Mesendoderm (in vitro differentiated cells): ENCODE measurements at regions not wholly inside any gene's neighbourhood (a gene's known extent, or its start where the extent isn't known, plus 50 kb on each side); places are given as distances from the start of the nearest gene placed in this dataset.
A peak's percentile ranks its signal among the peaks of the same experiment; 100 is the strongest.
"Not testable (repeated sequence)": the region's sequence is repeated elsewhere in the genome, so short reads cannot be mapped to it uniquely, and the experiment has no call there.

Experiments used
- DNase-seq: peaks from one replicate; pipeline ENCODE4 v3.0.0; 2013
- H2AK5ac ChIP-seq: 2 replicates; pipeline ENCODE4 v1.6.1; 2013; ENCODE audit warnings: low read length, inconsistent platforms
- H2BK120ac ChIP-seq: 2 replicates; pipeline ENCODE4 v1.6.1; 2013; ENCODE audit warnings: low read depth, mild to moderate bottlenecking, low read length, moderate library complexity, mixed read lengths
- H2BK15ac ChIP-seq: replicated peaks from 2 replicates; pipeline ENCODE4 v1.6.1; 2013; ENCODE audit warnings: low read depth, mild to moderate bottlenecking, moderate library complexity
- H2BK5ac ChIP-seq: 2 replicates; pipeline ENCODE4 v1.6.1; 2013; ENCODE audit warnings: low read length, inconsistent platforms
- H3K18ac ChIP-seq: 2 replicates; pipeline ENCODE4 v1.6.1; 2013; ENCODE audit warnings: mild to moderate bottlenecking, low read length, mixed read lengths
- H3K23ac ChIP-seq: one replicate; pipeline ENCODE4 v1.6.1; 2013; ENCODE audit warnings: low read length
- H3K27ac ChIP-seq: 2 replicates; pipeline ENCODE4 v1.5.1; 2013; ENCODE audit warnings: low read depth, mild to moderate bottlenecking, inconsistent platforms, low read length, moderate library complexity
- H3K27me3 ChIP-seq: 2 replicates; pipeline ENCODE4 v1.6.1; 2013; ENCODE audit warnings: low read length, control low read depth, mild to moderate bottlenecking, inconsistent platforms; ENCODE audit not compliant: insufficient read depth, poor library complexity
- H3K36me3 ChIP-seq: 2 replicates; pipeline ENCODE4 v1.6.1; 2013; ENCODE audit warnings: low read length, inconsistent platforms; ENCODE audit not compliant: control insufficient read depth, insufficient read depth
- H3K4ac ChIP-seq: one replicate; pipeline ENCODE4 v1.6.1; 2013; ENCODE audit warnings: low read depth, mild to moderate bottlenecking, low read length, moderate library complexity
- H3K4me1 ChIP-seq: 2 replicates; pipeline ENCODE4 v1.6.1; 2013; ENCODE audit warnings: low read depth, low read length, inconsistent platforms; ENCODE audit not compliant: control insufficient read depth
- H3K4me2 ChIP-seq: 2 replicates; pipeline ENCODE4 v1.6.1; 2013; ENCODE audit warnings: low read length
- H3K4me3 ChIP-seq: 2 replicates; pipeline ENCODE4 v1.5.1; 2013; ENCODE audit warnings: mild to moderate bottlenecking, low read length
- H3K56ac ChIP-seq: one replicate; pipeline ENCODE4 v1.6.1; 2013; ENCODE audit warnings: low read length
- H3K79me1 ChIP-seq: 2 replicates; pipeline ENCODE4 v1.6.1; 2013; ENCODE audit warnings: low read length, inconsistent platforms
- H3K79me2 ChIP-seq: 2 replicates; pipeline ENCODE4 v1.6.1; 2013; ENCODE audit warnings: mild to moderate bottlenecking, low read length; ENCODE audit not compliant: control insufficient read depth, insufficient read depth
- H3K9ac ChIP-seq: 2 replicates; pipeline ENCODE4 v1.6.1; 2013; ENCODE audit warnings: low read length, inconsistent platforms
- H4K5ac ChIP-seq: one replicate; pipeline ENCODE4 v1.6.1; 2013; ENCODE audit warnings: low read length
- H4K8ac ChIP-seq: one replicate; pipeline ENCODE4 v1.6.1; 2013; ENCODE audit warnings: low read depth, mild to moderate bottlenecking, control low read depth, low read length, moderate library complexity
- WGBS: extraction: QIAGEN DNeasy Blood & Tissue Kit; methylation state at CpG from one replicate; pipeline ENCODE4 v1.1.7; 2013; ENCODE audit warnings: low lambda C conversion rate, missing lambda C conversion rate; ENCODE audit not compliant: insufficient coverage; ENCODE audit errors: extremely low coverage; 5-methylcytosine and 5-hydroxymethylcytosine counted together

DNA sequence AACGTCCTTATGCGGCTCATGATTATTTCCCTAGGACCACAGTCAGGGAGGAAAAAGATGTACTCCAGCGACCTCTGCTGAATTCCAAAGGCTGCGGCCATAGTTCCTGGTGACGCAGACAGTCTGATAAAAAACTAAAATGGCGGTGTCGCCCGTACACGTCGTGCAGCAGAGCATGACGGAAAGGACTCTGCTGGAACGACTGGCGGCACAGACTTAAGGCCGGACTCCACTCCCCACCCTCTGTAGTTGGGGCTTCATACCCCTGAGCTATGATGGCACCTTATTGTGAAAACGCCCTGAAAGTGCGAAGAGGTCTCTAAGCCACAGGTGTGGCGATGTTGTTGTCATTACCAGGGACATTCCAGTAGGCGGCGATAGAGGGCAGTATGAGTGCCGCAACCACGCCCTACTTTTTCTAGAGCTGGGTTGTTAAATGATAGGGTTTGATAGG, 90.0 kb upstream of the EDA2R start:
- no peaks in the 10 kb centered on the region for H3K79me2 ChIP-seq
- no peak overlapping the region for H2BK5ac ChIP-seq
- no peaks in the 10 kb centered on the region for H3K36me3 ChIP-seq
- no peak overlapping the region for H3K4ac ChIP-seq
- H4K8ac ChIP-seq, result no peak overlapping the region
- H2BK15ac ChIP-seq, result no peak overlapping the region
- no peak overlapping the region for H4K5ac ChIP-seq
- H2AK5ac ChIP-seq, result no peak overlapping the region
- no CpG with 5 or more reads among the region's 21 CpGs for WGBS
- H3K4me3 ChIP-seq, result peak overlapping the region; percentile 72
- DNase-seq, result peak; percentile 76
- no peaks in the 10 kb centered on the region for H3K4me1 ChIP-seq
- peak overlapping the region; percentile 79 for H3K56ac ChIP-seq
- no peaks in the 10 kb centered on the region for H3K27me3 ChIP-seq
- H3K23ac ChIP-seq, result no peak overlapping the region
- no peaks in the 10 kb centered on the region for H3K79me1 ChIP-seq
- H3K27ac ChIP-seq, result no peak overlapping the region
- no peak overlapping the region for H3K18ac ChIP-seq
- H2BK120ac ChIP-seq, result no peak overlapping the region
- peak overlapping the region; percentile 22 for H3K4me2 ChIP-seq
- peak overlapping the region; percentile 68 for H3K9ac ChIP-seq

DNA sequence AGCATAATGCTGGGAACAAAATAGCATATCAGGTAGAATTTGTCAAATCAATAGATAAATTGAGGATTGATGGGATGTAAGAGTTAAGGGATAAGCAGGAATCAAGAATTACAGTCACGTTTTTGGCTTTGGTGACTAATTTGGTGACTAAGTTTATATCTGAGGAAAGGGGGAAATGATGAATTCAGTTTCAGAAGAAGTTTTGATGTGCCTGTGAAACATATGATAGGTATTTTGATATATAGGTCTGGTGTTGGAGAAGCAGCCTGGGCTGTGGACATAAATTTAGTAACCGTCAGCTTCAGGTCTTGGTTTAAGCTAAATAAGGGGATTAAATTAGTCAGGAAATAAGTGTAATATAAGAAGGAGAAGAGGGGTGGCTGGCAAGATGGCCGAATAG, 79.0 kb upstream of the EDA2R start:
- no peak overlapping the region for H2AK5ac ChIP-seq

DNA sequence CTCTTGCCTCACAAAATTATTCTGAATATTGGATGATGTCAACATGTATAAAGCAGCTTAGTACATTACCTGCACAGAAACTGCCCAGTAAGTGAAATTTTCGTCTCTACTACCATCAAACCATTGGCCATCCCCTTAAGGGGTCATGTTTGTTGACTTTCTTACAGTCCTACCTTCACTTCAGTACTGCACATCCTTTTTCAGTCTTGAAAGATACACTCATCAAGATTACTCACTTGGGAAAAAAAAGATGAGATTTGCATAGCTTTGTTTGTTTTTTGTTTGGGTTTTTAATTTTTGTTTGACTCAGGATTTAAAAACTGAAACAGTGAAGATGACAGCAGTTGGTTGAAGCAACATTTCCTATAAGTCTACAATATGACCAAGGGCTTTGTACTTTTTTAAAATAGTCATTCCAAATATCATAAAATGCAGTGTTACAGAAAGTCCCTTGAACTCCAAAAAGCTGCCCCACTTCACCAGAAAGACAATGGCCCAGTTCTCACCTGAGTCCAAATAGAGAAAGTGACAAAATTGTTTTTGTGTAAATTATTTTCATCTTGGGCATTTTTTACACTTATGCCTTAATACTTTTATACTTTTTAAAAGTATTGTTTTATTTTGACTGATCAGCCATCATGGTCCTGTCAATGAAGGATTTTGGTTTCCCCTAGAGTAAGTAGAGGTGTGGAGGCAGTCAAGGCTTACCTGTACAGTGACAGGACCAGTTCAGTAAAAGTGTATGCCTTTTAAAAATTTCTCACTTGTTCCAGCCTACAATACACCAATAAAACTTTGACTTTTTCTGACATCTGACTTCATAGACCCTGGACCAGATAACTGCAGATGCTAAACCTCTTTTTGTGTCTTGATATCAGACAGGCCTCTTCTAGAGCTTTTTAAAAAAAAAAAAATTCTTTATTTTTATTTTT, 59.7 kb upstream of the EDA2R start:
- Histone ChIP-seq H3K36me3 (no peaks in the 10 kb centered on the region), H3K4me2 (no peak overlapping the region), H3K18ac (no peak overlapping the region), H2BK120ac (no peak overlapping the region), H3K4me1 (no peaks in the 10 kb centered on the region), H3K79me2 (no peaks in the 10 kb centered on the region), H3K9ac (no peak overlapping the region), H3K4me3 (no peak overlapping the region), H4K8ac (no peak overlapping the region), H4K5ac (no peak overlapping the region), H3K79me1 (no peaks in the 10 kb centered on the region), H3K27ac (no peak overlapping the region), H3K27me3 (no peaks in the 10 kb centered on the region), H3K23ac (no peak overlapping the region), H2BK5ac (no peak overlapping the region), H2AK5ac (no peak overlapping the region), H3K4ac (no peak overlapping the region), H3K56ac (no peak overlapping the region), H2BK15ac (no peak overlapping the region)
- WGBS, result no CpG with 5 or more reads among the region's 1 CpG
- DNase-seq, result no peak

More for the DNA sequence above, 79.0 kb upstream of the EDA2R start:
- Histone ChIP-seq H2BK120ac (no peak overlapping the region), H3K9ac (no peak overlapping the region), H3K27ac (no peak overlapping the region), H3K36me3 (no peaks in the 10 kb centered on the region), H3K79me1 (no peaks in the 10 kb centered on the region), H2BK5ac (no peak overlapping the region), H3K4me1 (no peaks in the 10 kb centered on the region), H3K18ac (no peak overlapping the region), H4K8ac (no peak overlapping the region), H3K4me2 (no peak overlapping the region), H3K23ac (no peak overlapping the region), H2BK15ac (no peak overlapping the region), H3K4me3 (no peak overlapping the region), H4K5ac (no peak overlapping the region), H3K27me3 (no peaks in the 10 kb centered on the region), H3K4ac (no peak overlapping the region), H3K56ac (no peak overlapping the region), H3K79me2 (no peaks in the 10 kb centered on the region)
- DNase-seq, result no peak
- WGBS, result 100% methylated on average over 1 of the region's 3 CpGs

DNA sequence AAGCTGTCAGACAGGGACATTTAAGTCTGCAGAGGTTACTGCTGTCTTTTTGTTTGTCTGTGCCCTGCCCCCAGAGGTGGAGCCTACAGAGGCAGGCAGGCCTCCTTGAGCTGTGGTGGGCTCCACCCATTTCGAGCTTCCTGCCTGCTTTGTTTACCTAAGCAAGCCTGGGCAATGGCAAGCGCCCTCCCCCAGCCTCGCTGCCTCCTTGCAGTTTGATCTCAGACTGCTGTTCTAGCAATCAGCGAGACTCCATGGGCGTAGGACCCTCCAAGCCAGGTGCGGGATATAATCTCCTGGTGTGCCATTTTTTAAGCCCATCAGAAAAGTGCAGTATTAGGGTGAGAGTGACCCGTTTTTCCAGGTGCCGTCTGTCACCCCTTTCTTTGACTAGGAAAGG, 53.6 kb upstream of the EDA2R start:
- not testable (repeated sequence) for H3K27me3 ChIP-seq, H4K8ac ChIP-seq, H3K23ac ChIP-seq, H3K18ac ChIP-seq, DNase-seq, H3K4me3 ChIP-seq, H3K27ac ChIP-seq, H3K4me2 ChIP-seq, H3K79me2 ChIP-seq, H4K5ac ChIP-seq, H3K36me3 ChIP-seq, H2BK120ac ChIP-seq, H2BK15ac ChIP-seq, H3K79me1 ChIP-seq, H3K4ac ChIP-seq, H3K4me1 ChIP-seq, H2AK5ac ChIP-seq, H3K9ac ChIP-seq, H3K56ac ChIP-seq, H2BK5ac ChIP-seq
- WGBS, result no CpG with 5 or more reads among the region's 8 CpGs
